ENCODE measurements at regions not wholly inside any gene's neighbourhood (a gene's known extent, or its start where the extent isn't known, plus 50 kb on each side); places are given as distances from the start of the nearest gene placed in this dataset.
"Not testable (repeated sequence)": the region's sequence is repeated elsewhere in the genome, so short reads cannot be mapped to it uniquely, and the experiment has no call there.

- Histone ChIP-seq H3K9me3 (ENCODE audit: severe bottlenecking) (no peaks in the 10 kb centered on the region), H3K27me3 (ENCODE audit: insufficient read depth, poor library complexity, severe bottlenecking) (no peaks in the 10 kb centered on the region), H3K36me3 (ENCODE audit: low read depth) (no peaks in the 10 kb centered on the region), H3K27ac (ENCODE audit: poor library complexity, severe bottlenecking) (no peak overlapping the region), H3K4me1 (ENCODE audit: insufficient read depth, poor library complexity, severe bottlenecking) (no peaks in the 10 kb centered on the region), H3K4me3 (ENCODE audit: severe bottlenecking) (no peak overlapping the region)
- DNase-seq (ENCODE audit: low spot score) (no peak), ATAC-seq (ENCODE audit: low read depth) (no peak)
- no peak for TF ChIP-seq CTCF (IDR thresholded peaks at IDR 0.05; ENCODE audit: poor library complexity, severe bottlenecking)
Measured at GRCh38 chr6:167670938-167671338, 155.8 kb upstream of the AFDN start.

GRCh38 chr6:167671379-167671976 is 155.2 kb upstream of the AFDN start:
- not testable (repeated sequence) for H3K27me3 ChIP-seq (ENCODE audit: insufficient read depth, poor library complexity, severe bottlenecking); H3K9me3 ChIP-seq (ENCODE audit: severe bottlenecking); DNase-seq (ENCODE audit: low spot score); ATAC-seq (ENCODE audit: low read depth); H3K4me3 ChIP-seq (ENCODE audit: severe bottlenecking); H3K27ac ChIP-seq (ENCODE audit: poor library complexity, severe bottlenecking); H3K36me3 ChIP-seq (ENCODE audit: low read depth); H3K4me1 ChIP-seq (ENCODE audit: insufficient read depth, poor library complexity, severe bottlenecking)

GRCh38 chr6:167671977-167672687 is 154.6 kb upstream of the AFDN start:
- H3K27ac ChIP-seq (ENCODE audit: poor library complexity, severe bottlenecking): no peak overlapping the region
- H3K9me3 ChIP-seq (ENCODE audit: severe bottlenecking): no peaks in the 10 kb centered on the region
- DNase-seq (ENCODE audit: low spot score) (no peak), ATAC-seq (ENCODE audit: low read depth) (no peak)
- no peaks in the 10 kb centered on the region for H3K36me3 ChIP-seq (ENCODE audit: low read depth)
- TF ChIP-seq CTCF (IDR thresholded peaks at IDR 0.05; ENCODE audit: poor library complexity, severe bottlenecking): no peak
- H3K27me3 ChIP-seq (ENCODE audit: insufficient read depth, poor library complexity, severe bottlenecking): peaks cover 8% of the 10 kb centered on the region
- H3K4me3 ChIP-seq (ENCODE audit: severe bottlenecking): no peak overlapping the region
- H3K4me1 ChIP-seq (ENCODE audit: insufficient read depth, poor library complexity, severe bottlenecking): no peaks in the 10 kb centered on the region

- Histone ChIP-seq H3K9me3 (ENCODE audit: severe bottlenecking) (no peaks in the 10 kb centered on the region), H3K27me3 (ENCODE audit: insufficient read depth, poor library complexity, severe bottlenecking) (peaks cover 14% of the 10 kb centered on the region), H3K4me3 (ENCODE audit: severe bottlenecking) (no peak overlapping the region), H3K36me3 (ENCODE audit: low read depth) (no peaks in the 10 kb centered on the region), H3K4me1 (ENCODE audit: insufficient read depth, poor library complexity, severe bottlenecking) (no peaks in the 10 kb centered on the region), H3K27ac (ENCODE audit: poor library complexity, severe bottlenecking) (no peak overlapping the region)
- ATAC-seq (ENCODE audit: low read depth) (no peak), DNase-seq (ENCODE audit: low spot score) (no peak)
- no peak for TF ChIP-seq CTCF (IDR thresholded peaks at IDR 0.05; ENCODE audit: poor library complexity, severe bottlenecking)
Measured at GRCh38 chr6:167672738-167673137, 154.0 kb upstream of the AFDN start.

GRCh38 chr6:167673946-167674345 is 152.8 kb upstream of the AFDN start:
- Histone ChIP-seq H3K36me3 (ENCODE audit: low read depth) (no peaks in the 10 kb centered on the region), H3K4me1 (ENCODE audit: insufficient read depth, poor library complexity, severe bottlenecking) (no peaks in the 10 kb centered on the region), H3K27ac (ENCODE audit: poor library complexity, severe bottlenecking) (no peak overlapping the region), H3K9me3 (ENCODE audit: severe bottlenecking) (no peaks in the 10 kb centered on the region), H3K4me3 (ENCODE audit: severe bottlenecking) (no peak overlapping the region), H3K27me3 (ENCODE audit: insufficient read depth, poor library complexity, severe bottlenecking) (peaks cover 26% of the 10 kb centered on the region)
- ATAC-seq (ENCODE audit: low read depth) (no peak), DNase-seq (ENCODE audit: low spot score) (no peak)
- TF ChIP-seq CTCF (IDR thresholded peaks at IDR 0.05; ENCODE audit: poor library complexity, severe bottlenecking): no peak
